CD4-positive, alpha-beta T cell treated with Interleukin-17A for 1 hour (primary cell): ENCODE measurements at regions not wholly inside any gene's neighbourhood (a gene's known extent, or its start where the extent isn't known, plus 50 kb on each side); places are given as distances from the start of the nearest gene placed in this dataset.

Source experiments
- DNase-seq: peaks from one replicate; pipeline ENCODE4 v3.0.0-alpha.2; 2020

DNA sequence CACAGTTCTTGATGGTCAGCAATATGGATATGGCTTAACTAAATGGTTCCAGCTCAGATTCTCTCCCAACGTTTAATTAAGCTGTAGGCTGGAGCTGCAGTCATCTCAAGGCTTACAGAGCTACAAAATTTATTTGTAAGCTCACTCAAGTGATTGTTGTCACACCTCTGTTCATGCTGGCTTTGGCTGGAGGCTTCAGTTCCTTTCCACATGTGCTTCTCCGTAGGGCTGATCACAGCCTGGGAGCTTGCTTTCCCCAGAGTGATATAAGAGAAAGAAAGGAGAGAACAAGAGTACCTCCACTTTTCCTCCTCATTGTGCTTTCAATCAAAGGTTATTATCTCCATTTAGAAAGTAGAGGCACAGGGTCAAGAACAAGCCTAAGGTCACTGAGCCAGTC, 182.7 kb upstream of the KCNN2 start:
- no peak for DNase-seq

DNA sequence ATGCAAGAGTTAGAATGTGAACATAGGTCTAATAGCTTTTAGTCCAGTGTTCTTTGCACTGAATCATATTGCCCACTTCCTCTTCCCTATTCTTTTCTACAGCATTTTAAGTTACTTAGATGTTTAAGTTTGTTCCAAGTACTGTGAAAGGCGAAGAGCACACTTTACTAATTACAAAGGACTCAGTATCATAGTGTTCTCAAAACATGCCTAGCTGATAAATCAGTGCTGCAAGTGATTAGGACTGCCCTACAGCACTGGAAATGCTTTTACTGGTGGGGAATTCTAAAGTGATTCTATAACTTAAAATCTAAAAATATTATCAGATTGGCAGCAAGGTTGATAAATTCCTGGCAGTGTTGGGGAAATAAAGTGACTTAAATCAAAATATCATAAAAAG, 177.9 kb upstream of the KCNN2 start:
- DNase-seq = no peak

- DNase-seq = no peak
These were observed 176.6 kb upstream of the KCNN2 start for GRCh38 chr5:114185274-114185673.

DNA sequence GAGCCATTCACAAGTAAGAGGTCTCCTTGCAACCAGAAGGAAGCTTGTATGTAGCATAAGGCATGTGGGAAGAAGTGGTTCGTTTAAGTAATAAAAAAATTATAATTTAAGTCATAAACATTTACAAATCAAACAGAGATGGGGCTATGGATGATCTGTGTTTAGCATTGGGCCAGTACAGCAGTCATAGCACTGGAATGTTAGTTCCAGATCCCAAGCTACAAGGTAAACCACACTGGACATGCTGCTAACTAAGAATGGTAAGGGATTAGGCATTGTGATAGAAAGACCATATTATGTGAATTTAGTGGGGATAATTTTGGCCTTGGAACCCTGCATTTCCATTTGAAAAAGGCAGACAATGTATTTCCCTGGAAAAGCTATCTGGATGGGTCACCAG, 170.4 kb upstream of the KCNN2 start:
- no peak for DNase-seq

- no peak for DNase-seq
These were observed 169.8 kb upstream of the KCNN2 start for GRCh38 chr5:114192108-114192507.

- no peak for DNase-seq
These were observed 160.5 kb upstream of the KCNN2 start for GRCh38 chr5:114201332-114201731.

DNA sequence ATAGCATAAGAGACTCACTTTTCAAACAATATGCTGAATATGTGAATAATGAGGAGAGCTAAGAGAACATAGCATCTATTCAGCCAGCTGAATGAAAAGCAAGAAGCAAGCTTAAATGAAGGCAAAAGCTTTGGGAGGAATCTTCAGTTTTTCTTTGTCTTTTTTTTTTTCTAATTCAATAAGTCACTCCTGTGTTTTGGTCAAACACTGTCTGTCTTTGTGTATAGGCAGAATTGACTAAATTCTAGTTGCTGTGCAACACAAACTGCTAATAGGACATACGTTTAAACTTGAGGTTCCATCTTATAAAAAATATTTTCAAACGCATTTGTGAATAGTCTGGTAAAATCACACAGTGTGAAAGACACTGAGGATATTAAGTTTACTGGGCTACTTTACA, 156.9 kb upstream of the KCNN2 start:
- no peak for DNase-seq

DNA sequence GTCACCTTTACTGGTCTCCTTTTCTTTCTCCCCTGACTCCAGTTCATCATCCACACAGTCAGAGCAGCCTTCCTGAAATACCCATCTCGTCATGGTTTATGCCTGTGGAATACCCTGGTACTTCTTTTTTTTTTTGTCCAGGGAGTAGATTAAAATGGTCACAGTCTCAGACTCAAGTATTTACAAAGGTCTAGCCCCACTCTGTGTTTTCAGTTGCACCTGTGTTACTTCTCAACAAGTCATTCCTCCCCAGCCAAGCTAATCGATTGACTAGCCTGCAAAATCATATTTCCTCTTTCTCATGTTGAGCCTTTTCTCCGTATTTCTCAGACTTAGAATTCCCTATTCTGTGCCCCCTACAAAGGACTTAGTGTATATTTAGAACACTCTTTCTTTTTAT, 155.2 kb upstream of the KCNN2 start:
- no peak for DNase-seq

DNA sequence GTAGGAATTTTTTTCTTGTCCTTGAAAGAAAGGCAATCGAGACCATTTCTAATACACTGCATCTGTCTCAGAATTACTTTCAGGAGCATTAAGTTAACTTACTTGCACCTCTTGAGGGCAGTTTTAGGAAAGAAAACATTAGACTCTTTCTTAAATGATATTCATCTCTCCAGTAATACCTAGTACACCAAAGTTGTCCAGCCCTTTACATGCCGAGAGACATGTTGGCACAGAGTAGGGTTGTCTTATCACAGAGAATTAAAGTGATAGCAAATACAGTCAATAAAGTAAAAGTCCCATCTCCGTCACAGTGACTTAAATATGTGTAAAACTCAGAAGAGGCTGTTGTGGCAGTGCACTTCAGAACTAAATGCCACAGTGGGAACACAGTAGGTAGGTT, 154.3 kb upstream of the KCNN2 start:
- DNase-seq = no peak

DNA sequence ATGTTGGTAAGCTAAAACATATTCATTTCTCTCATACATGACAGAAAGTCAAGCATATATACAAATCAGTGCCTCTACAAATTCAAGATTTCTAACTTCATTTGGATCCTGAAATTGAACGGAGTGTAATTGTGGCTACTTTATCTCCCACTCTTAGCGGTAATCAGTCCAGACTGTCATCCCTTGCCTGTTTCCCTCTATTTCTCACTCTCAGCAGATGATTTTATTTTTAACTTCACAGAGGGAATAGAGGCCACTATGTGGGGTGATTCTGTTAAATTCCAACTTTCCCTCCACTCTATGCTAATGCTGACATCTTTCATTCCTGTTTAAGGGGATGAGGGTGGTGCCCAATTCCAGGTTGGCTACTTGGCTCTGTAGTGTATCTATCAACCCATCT, 153.8 kb upstream of the KCNN2 start:
- DNase-seq = no peak

GRCh38 chr5:114208588-114208987, 153.3 kb upstream of the KCNN2 start:
- no peak for DNase-seq

DNA sequence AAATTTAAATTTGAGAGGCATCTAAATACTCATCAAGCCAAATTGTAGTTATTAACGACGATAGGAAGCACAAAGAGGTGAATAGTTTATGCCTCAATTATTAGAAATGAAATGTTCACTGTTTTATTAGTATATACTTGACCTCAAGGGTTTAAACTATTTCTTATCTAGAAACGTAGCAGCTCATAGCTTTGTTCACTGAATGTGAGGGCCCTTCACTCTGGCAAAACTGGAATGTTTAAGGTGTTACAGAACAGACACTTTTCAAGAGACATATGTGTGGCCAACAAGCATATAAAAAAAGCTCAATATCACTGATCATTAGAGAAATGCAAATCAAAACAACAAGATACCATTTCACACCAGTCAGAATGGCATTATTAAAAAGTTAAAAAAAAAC, 151.2 kb upstream of the KCNN2 start:
- DNase-seq = no peak

DNA sequence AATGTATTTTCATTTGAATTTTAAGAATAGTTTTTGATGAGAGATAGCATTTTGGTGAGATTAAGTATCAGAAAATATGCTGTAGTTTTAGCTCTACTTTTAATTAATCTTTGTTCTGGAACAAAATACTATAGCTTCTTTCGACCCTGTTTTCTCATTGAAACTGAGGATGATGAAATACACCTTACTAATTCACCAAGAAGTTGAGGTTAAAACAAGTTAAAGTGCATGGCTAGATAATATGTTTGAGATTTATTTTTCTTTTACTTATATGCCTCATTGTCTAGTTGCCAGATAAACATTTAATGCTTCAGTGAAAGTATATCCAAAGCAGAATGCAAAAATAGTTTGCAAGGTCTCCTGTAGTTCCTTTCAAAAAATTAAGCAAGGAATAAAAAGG, 140.1 kb upstream of the KCNN2 start:
- DNase-seq = no peak

DNA sequence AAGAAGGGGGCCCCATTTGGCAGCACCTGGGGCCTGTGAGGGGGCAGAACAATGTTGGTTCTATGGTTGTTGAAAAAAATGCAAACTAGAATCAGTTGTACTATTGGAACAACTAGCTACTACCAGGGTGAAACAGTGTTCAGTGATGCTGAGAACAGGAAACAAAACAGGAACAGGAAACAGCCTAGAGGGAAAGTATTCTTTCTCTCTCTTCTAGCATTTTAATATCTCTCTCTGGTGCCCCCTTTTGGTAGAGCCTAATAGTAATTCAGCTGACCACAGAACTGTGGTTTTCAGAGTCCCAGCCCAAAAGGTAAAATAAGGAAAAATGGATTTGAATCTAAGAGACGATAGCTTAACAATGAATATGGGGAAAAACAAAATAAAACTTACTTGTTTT, 138.0 kb upstream of the KCNN2 start:
- DNase-seq = no peak

DNA sequence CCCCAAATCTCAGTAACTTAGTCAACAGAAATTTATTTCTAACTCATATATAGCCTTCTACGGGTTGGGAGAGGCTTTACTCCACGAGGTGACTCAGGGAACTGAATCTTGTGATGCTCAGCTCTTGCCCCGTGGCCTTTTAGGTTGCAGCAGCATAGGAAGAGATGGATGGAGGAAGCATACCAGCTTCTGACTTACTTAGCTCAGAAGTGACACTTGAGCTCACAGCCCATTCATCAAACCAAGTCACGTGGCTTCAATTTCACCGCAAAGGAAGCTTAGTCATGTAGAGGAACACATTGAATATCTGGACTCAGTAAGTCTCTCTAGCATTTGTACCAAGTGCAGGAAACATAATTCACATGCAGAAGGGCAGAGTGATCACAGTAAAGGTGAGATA, 124.1 kb upstream of the KCNN2 start:
- no peak for DNase-seq

- no peak for DNase-seq
These were observed 123.0 kb upstream of the KCNN2 start for GRCh38 chr5:114238771-114239313.

DNA sequence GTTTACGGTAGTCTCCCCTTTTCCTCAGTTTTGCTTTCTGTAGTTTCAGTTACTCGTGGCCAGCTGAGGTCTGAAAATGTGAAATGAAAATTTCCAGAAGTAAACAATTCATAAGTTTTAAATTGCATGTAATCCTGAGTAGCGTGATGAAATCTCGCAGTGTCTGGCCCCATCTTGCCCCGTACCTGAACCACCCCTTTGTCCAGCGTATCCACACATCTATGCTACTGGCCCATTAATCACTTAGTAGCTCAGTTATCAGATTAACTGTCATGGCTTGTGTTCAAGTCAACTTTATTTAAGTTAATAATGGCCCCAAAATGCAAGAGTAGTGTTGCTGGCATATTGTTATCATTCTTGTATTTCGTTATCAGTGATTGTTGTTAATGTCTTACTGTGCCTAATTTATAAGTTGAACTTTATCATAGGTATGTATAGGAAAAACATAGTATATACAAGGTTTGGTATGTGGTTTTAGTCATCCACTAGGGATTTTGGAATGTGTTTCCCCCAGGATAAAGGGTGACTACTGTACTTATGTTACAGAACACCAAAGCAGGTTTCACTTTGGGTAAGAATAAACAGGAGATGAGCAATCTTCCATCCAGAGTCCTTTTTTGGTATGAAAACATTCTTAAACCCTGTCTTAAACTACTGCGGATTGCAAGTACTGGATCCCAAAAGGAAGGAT, 118.4 kb upstream of the KCNN2 start:
- no peak for DNase-seq

GRCh38 chr5:114243972-114244317, 117.9 kb upstream of the KCNN2 start:
- DNase-seq = no peak

GRCh38 chr5:114249823-114250222, 112.0 kb upstream of the KCNN2 start:
- no peak for DNase-seq

DNA sequence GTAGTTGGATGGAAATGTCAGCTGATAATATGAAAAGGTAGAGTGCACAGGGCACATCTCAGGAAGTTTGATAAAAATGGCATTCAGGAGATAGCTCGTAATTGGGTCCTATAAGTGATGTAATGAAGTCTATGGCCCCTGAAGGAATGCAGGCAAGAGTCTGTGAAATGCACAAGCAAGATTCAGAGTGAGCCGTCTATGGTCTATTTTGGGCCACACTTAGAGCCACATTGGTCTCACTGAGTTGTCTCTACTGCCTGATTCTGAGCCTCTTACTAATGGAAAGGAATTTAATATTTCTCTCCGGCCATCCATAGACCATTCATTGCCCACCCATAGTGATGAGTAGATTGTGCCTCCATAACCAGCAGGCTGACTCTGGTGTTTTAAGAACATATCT, 111.3 kb upstream of the KCNN2 start:
- no peak for DNase-seq

- DNase-seq = no peak
These were observed 109.6 kb upstream of the KCNN2 start for GRCh38 chr5:114252226-114252625.

GRCh38 chr5:114255260-114255659, 106.6 kb upstream of the KCNN2 start:
- no peak for DNase-seq

DNA sequence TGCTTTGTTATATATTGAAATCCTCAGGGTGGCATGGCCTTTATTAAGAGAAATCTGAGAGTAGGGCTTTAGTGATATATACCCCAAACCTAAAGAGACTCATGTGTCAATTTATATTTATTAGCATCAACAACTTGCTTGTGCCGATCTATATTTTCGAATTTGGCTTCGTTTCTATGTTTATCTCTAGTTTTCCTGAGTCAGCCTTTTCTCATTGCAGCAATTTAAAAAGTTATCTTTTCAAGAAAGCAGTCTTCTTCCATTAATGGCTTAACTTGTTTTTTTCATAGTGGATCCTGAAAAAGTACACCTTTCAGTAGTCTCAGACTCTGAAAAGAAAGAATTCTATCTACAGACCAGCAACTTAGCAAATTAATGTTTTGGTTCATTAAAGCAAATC, 99.9 kb upstream of the KCNN2 start:
- DNase-seq = no peak

GRCh38 chr5:114265432-114266060, 96.3 kb upstream of the KCNN2 start:
- no peak for DNase-seq

GRCh38 chr5:114266374-114266773, 95.5 kb upstream of the KCNN2 start:
- DNase-seq = no peak
